K562 (cell line): ENCODE measurements at regions not wholly inside any gene's neighbourhood (a gene's known extent, or its start where the extent isn't known, plus 50 kb on each side); places are given as distances from the start of the nearest gene placed in this dataset.

Experiments
- ATAC-seq: fragments of 200-7000 bp; cut with Tn5 transposase; 3 replicates; pipeline ENCODE4 v1.9.1; 2020; ENCODE audit warnings: moderate library complexity
- BruUV-seq: library from RNA; stranded (reverse); fragments of 400-500 nt; replicated peaks from 2 replicates; lab custom pipeline; 2021; lab: Mats Ljungman, UMichigan
- CTCF ChIA-PET: fragments of 300-600 bp; formaldehyde crosslinking; extraction: SDS; loops from one replicate; lab custom pipeline; 2021; ENCODE audit warnings: low intra/inter-chr PET ratio; lab: Yijun Ruan, JAX
- POLR2A ChIA-PET: fragments of 300-600, 350-650 bp; sonication (Branson Sonifier 250); formaldehyde crosslinking; extraction: SDS; loops from one replicate; lab custom pipeline; 2021; ENCODE audit warnings: antibody characterized with exemption, inconsistent platforms; lab: Yijun Ruan, JAX
- DNase-seq, 4 experiments: peaks; one replicate each; pipeline versions ENCODE4 v3.0.0 to v3.0.0-alpha.2; 2011 to 2018; ENCODE audit warnings: low spot score in 3 of 4, mixed read lengths in 3 of 4; ENCODE audit errors: extremely low read depth in 1 of 4
- FAIRE-seq: peaks from 2 replicates; lab custom pipeline; 2011; peaks lifted over from hg19 to GRCh38; lab: Jason Lieb, UNC
- H2AFZ ChIP-seq: 2 replicates; pipeline ENCODE4 v1.6.0; 2011; ENCODE audit warnings: low read depth, low read length, control low read depth, inconsistent platforms
- H3K27ac ChIP-seq: fragments of 200-600 bp; 3 replicates; pipeline ENCODE4 v1.8.0; 2011; ENCODE audit warnings: low read depth, mild to moderate bottlenecking, control low read depth, inconsistent platforms, low read length, moderate library complexity, mixed read lengths; ENCODE audit errors: extremely low read depth
- H3K27me3 ChIP-seq, 2 experiments: fragments of 300-600 bp in 1 of 2; 2 replicates in 1 of 2; 3 replicates in 1 of 2; pipeline versions ENCODE4 v1.6.0 to v1.8.0; 2011; ENCODE audit warnings: inconsistent platforms in 2 of 2, low read length in 2 of 2, mild to moderate bottlenecking in 1 of 2, mixed read lengths in 1 of 2, moderate library complexity in 1 of 2; ENCODE audit not compliant: control insufficient read depth in 2 of 2, insufficient read depth in 2 of 2
- H3K36me3 ChIP-seq: fragments of 300-600 bp; 3 replicates; pipeline ENCODE4 v1.8.0; 2011; ENCODE audit warnings: mild to moderate bottlenecking, low read length, inconsistent platforms; ENCODE audit not compliant: control insufficient read depth, insufficient read depth
- H3K4me1 ChIP-seq, 2 experiments: fragments of 200-600 bp in 1 of 2; replicated peaks in 1 of 2; 2 replicates in 1 of 2; 3 replicates in 1 of 2; pipeline versions ENCODE4 v1.5.1 to v1.8.0; 2011; ENCODE audit warnings: inconsistent platforms in 2 of 2, low read length in 2 of 2, mild to moderate bottlenecking in 1 of 2, mixed read lengths in 1 of 2, moderate library complexity in 1 of 2; ENCODE audit not compliant: control insufficient read depth in 2 of 2, insufficient read depth in 2 of 2
- H3K4me2 ChIP-seq: 2 replicates; pipeline ENCODE4 v1.6.1; 2011; ENCODE audit warnings: low read length, control low read depth, inconsistent platforms, mixed read lengths; ENCODE audit not compliant: insufficient read depth
- H3K4me3 ChIP-seq: fragments of 200-600 bp; sonication (generic), shearing (Covaris generic); 2 replicates; pipeline ENCODE4 v1.5.1; 2016; ENCODE audit warnings: control low read depth, inconsistent platforms
- H3K79me2 ChIP-seq: fragments of 200-600 bp; 3 replicates; pipeline ENCODE4 v1.8.0; 2011; ENCODE audit warnings: low read length, inconsistent platforms; ENCODE audit not compliant: control insufficient read depth, insufficient read depth
- H3K9ac ChIP-seq, 2 experiments: 2 replicates each; pipeline versions ENCODE4 v1.6.0 to v1.6.1; 2011; ENCODE audit warnings: low read depth in 2 of 2, low read length in 2 of 2, control low read depth in 1 of 2, inconsistent platforms in 1 of 2, mild to moderate bottlenecking in 1 of 2, mixed read lengths in 1 of 2; ENCODE audit not compliant: insufficient read depth in 1 of 2
- H3K9me1 ChIP-seq: one replicate; pipeline ENCODE4 v1.6.0; 2011; ENCODE audit warnings: inconsistent platforms, mild to moderate bottlenecking, low read length, moderate library complexity; ENCODE audit not compliant: control insufficient read depth, insufficient read depth
- H3K9me3 ChIP-seq: replicated peaks from 2 replicates; pipeline ENCODE4 v1.5.1; 2011; ENCODE audit warnings: low read depth, low read length, inconsistent platforms; ENCODE audit not compliant: control insufficient read depth, insufficient read depth
- H4K20me1 ChIP-seq: replicated peaks from 2 replicates; pipeline ENCODE4 v1.6.1; 2011; ENCODE audit warnings: low read length, inconsistent platforms, mixed read lengths; ENCODE audit not compliant: control insufficient read depth, insufficient read depth
- ELF2 ChIP-seq: fragments of 250-450 bp; sonication (Bioruptor Pico); IDR thresholded peaks from 2 replicates; pipeline ENCODE4 v1.5.0; 2021; ENCODE audit warnings: mild to moderate bottlenecking
- HIVEP1 ChIP-seq: fragments of 250-450 bp; sonication (Bioruptor Pico); IDR thresholded peaks from 2 replicates; pipeline ENCODE4 v1.4.0; 2020; ENCODE audit warnings: mild to moderate bottlenecking
- RBM17 ChIP-seq: fragments of 200-400 bp; formaldehyde crosslinking; IDR thresholded peaks from 2 replicates; pipeline ENCODE4 v1.6.1; 2017; ENCODE audit warnings: low read depth, mild to moderate bottlenecking, low read length, borderline replicate concordance
- WGBS: fragments of 100-300 bp; shearing (Covaris generic); methylation state at CpG from one replicate; pipeline ENCODE4 v1.1.6; 2016; ENCODE audit warnings: low coverage, mixed read lengths; ENCODE audit not compliant: insufficient coverage; ENCODE audit errors: missing lambda C conversion rate; 5-methylcytosine and 5-hydroxymethylcytosine counted together
- in situ Hi-C: fragments of 300-500 bp; cut with MboI; formaldehyde crosslinking; loops from 4 replicates; pipeline ENCODE4 v1.15.0; 2018; ENCODE audit warnings: inconsistent platforms, mixed read lengths
- intact Hi-C: fragments of 100-400 bp; cut with micrococcal nuclease; formaldehyde crosslinking; loops from 2 replicates; pipeline ENCODE4 v1.14.2; 2022

GRCh38 chr3:30141178-30141581, 465.2 kb upstream of the TGFBR2 start:
- Histone ChIP-seq H3K4me3 (no peak overlapping the region), H3K9me1 (no peaks in the 10 kb centered on the region), H3K36me3 (no peaks in the 10 kb centered on the region), H3K4me2 (no peak overlapping the region), H3K9me3 (peaks cover 2% of the 10 kb centered on the region; the same call in 1 of the 2 replicates), H4K20me1 (no peaks in the 10 kb centered on the region), H2AFZ (no peak overlapping the region), H3K79me2 (no peaks in the 10 kb centered on the region), H3K9ac (no peak overlapping the region)
- DNase-seq (no peak), FAIRE-seq (no peak)
- BruUV-seq: no TSS peak
- POLR2A ChIA-PET: no interaction called here
- no peak for TF ChIP-seq HIVEP1 (CRISPR knock-in tag)
- TF ChIP-seq, all 486 proteins: peak for 0
- WGBS: 0% methylated on average over 2 of the region's 2 CpGs
- no peaks in the 10 kb centered on the region for H3K27me3 ChIP-seq
- intact Hi-C loops (no loop called here), in situ Hi-C loops (no loop called here)
- ATAC-seq: no peak
- H3K27ac ChIP-seq: no peak overlapping the region
- H3K4me1 ChIP-seq: no peaks in the 10 kb centered on the region
- CTCF ChIA-PET: no interaction called here

- no peak for DNase-seq
- Histone ChIP-seq H3K4me1 (no peaks in the 10 kb centered on the region), H3K4me2 (no peak overlapping the region), H3K27me3 (no peaks in the 10 kb centered on the region), H3K9me3 (peaks cover 2% of the 10 kb centered on the region; the same call in 1 of the 2 replicates), H3K79me2 (no peaks in the 10 kb centered on the region), H3K4me3 (no peak overlapping the region), H3K36me3 (no peaks in the 10 kb centered on the region), H3K27ac (no peak overlapping the region), H4K20me1 (no peaks in the 10 kb centered on the region), H3K9ac (no peak overlapping the region), H3K9me1 (no peaks in the 10 kb centered on the region), H2AFZ (no peak overlapping the region)
- FAIRE-seq: no peak
- no TSS peak for BruUV-seq
- intact Hi-C loops: no loop called here
- WGBS: 0% methylated on average over 3 of the region's 3 CpGs
- ChIA-PET POLR2A (no interaction called here), CTCF (no interaction called here)
- no peak for ATAC-seq
- no peak for TF ChIP-seq RBM17
- TF ChIP-seq ELF2: no peak
- in situ Hi-C loops: no loop called here
Observed at GRCh38 chr3:30141927-30142326, 464.5 kb upstream of the TGFBR2 start.
